ENCODE measurements at regions not wholly inside any gene's neighbourhood (a gene's known extent, or its start where the extent isn't known, plus 50 kb on each side); places are given as distances from the start of the nearest gene placed in this dataset.

- intact Hi-C loops (cut with micrococcal nuclease), result no loop called here
- TF ChIP-seq EZH2 (IDR thresholded peaks at IDR 0.05; ENCODE audit: borderline replicate concordance, insufficient read depth, low read depth, low read length, poor library complexity, severe bottlenecking) (no peak), CTCF (IDR thresholded peaks at IDR 0.05) (no peak)
- no peak overlapping the region for H3K4me3 Mint-ChIP-seq
Measured at GRCh38 chr2:15034860-15035259, 402.3 kb downstream of the LRATD1 start.

GRCh38 chr2:15038366-15039364 lies 406.1 kb downstream of the LRATD1 start:
- Histone ChIP-seq H3K27ac (ENCODE audit: low read length in 2 of 2) (no peak overlapping the region), H3K9ac (ENCODE audit: low read length) (no peak overlapping the region), H3K4me3 (ENCODE audit: control extremely low read depth in 1 of 5, extremely low read depth in 1 of 5, insufficient read depth in 1 of 5, low read depth in 2 of 5, low read length in 4 of 5) (no peak overlapping the region), H3K4me2 (replicated peaks; ENCODE audit: low read depth, low read length, poor library complexity, severe bottlenecking) (no peak overlapping the region), H2AFZ (ENCODE audit: insufficient read depth, low read depth, low read length, poor library complexity, severe bottlenecking) (no peak overlapping the region), H4K20me1 (ENCODE audit: control insufficient read depth, insufficient read depth, low read length, poor library complexity, severe bottlenecking) (no peaks in the 10 kb centered on the region), H3K9me3 (ENCODE audit: control extremely low read depth in 1 of 3, control insufficient read depth in 2 of 3, insufficient read depth in 1 of 3, low read length in 2 of 3) (peaks cover 0 to 4% (median 0%) of the 10 kb centered on the region in 3 donors), H3K4me1 (ENCODE audit: control insufficient read depth in 2 of 2, insufficient read depth in 2 of 2, low read length in 2 of 2) (no peaks in the 10 kb centered on the region), H3K27me3 (replicated peaks in 1 of 4; ENCODE audit: control extremely low read depth in 1 of 4, control insufficient read depth in 3 of 4, insufficient read depth in 4 of 4, low read length in 3 of 4) (no peaks in the 10 kb centered on the region), H3K79me2 (ENCODE audit: control insufficient read depth, insufficient read depth, low read length) (no peaks in the 10 kb centered on the region), H3K36me3 (replicated peaks in 1 of 2; ENCODE audit: control extremely low read depth in 1 of 2, control insufficient read depth in 1 of 2, extremely low read depth in 1 of 2, insufficient read depth in 2 of 2, low read length in 1 of 2) (no peaks in the 10 kb centered on the region)
- TF ChIP-seq CTCF (IDR thresholded peaks at IDR 0.05) (no peak), EZH2 (IDR thresholded peaks at IDR 0.05; ENCODE audit: borderline replicate concordance, insufficient read depth, low read depth, low read length, poor library complexity, severe bottlenecking) (no peak)
- intact Hi-C loops (cut with micrococcal nuclease), result no loop called here
- ChIA-PET CTCF (no interaction called here), POLR2A (no interaction called here)
- no peak for ATAC-seq (ENCODE audit: low read depth)
- DNase-seq, result no peak
- H3K4me3 Mint-ChIP-seq, result no peak overlapping the region
- 77% methylated on average over 5 of the region's 15 CpGs for WGBS (ENCODE audit: insufficient coverage)
- H3K27ac Mint-ChIP-seq, result no peak overlapping the region
- H3K9me3 Mint-ChIP-seq (ENCODE audit: insufficient read depth), result peaks cover 3% of the 10 kb centered on the region
- no peaks in the 10 kb centered on the region for H3K4me1 Mint-ChIP-seq
- peaks cover 11% of the 10 kb centered on the region for H3K27me3 Mint-ChIP-seq

More at GRCh38 chr2:15034860-15035259, 402.3 kb downstream of the LRATD1 start:
- Mint-ChIP-seq H3K27me3 (peaks cover 10% of the 10 kb centered on the region), H3K27ac (no peak overlapping the region), H3K4me1 (no peaks in the 10 kb centered on the region), H3K9me3 (ENCODE audit: insufficient read depth) (peaks cover 3% of the 10 kb centered on the region)
- Histone ChIP-seq H3K27ac (ENCODE audit: low read length in 2 of 2) (no peak overlapping the region), H2AFZ (ENCODE audit: insufficient read depth, low read depth, low read length, poor library complexity, severe bottlenecking) (no peak overlapping the region), H3K4me3 (ENCODE audit: control extremely low read depth in 1 of 5, extremely low read depth in 1 of 5, insufficient read depth in 1 of 5, low read depth in 2 of 5, low read length in 4 of 5) (no peak overlapping the region), H3K9ac (ENCODE audit: low read length) (no peak overlapping the region), H3K36me3 (replicated peaks in 1 of 2; ENCODE audit: control extremely low read depth in 1 of 2, control insufficient read depth in 1 of 2, extremely low read depth in 1 of 2, insufficient read depth in 2 of 2, low read length in 1 of 2) (no peaks in the 10 kb centered on the region), H3K9me3 (ENCODE audit: control extremely low read depth in 1 of 3, control insufficient read depth in 2 of 3, insufficient read depth in 1 of 3, low read length in 2 of 3) (peaks cover 0 to 4% (median 0%) of the 10 kb centered on the region in 3 donors), H3K79me2 (ENCODE audit: control insufficient read depth, insufficient read depth, low read length) (no peaks in the 10 kb centered on the region), H3K4me1 (ENCODE audit: control insufficient read depth in 2 of 2, insufficient read depth in 2 of 2, low read length in 2 of 2) (no peaks in the 10 kb centered on the region), H3K27me3 (replicated peaks in 1 of 4; ENCODE audit: control extremely low read depth in 1 of 4, control insufficient read depth in 3 of 4, insufficient read depth in 4 of 4, low read length in 3 of 4) (no peaks in the 10 kb centered on the region), H3K4me2 (replicated peaks; ENCODE audit: low read depth, low read length, poor library complexity, severe bottlenecking) (no peak overlapping the region), H4K20me1 (ENCODE audit: control insufficient read depth, insufficient read depth, low read length, poor library complexity, severe bottlenecking) (no peaks in the 10 kb centered on the region)
- ChIA-PET POLR2A (no interaction called here), CTCF (no interaction called here)
- no CpG with 5 or more reads among the region's 2 CpGs for WGBS (ENCODE audit: insufficient coverage)
- DNase-seq (no peak), ATAC-seq (ENCODE audit: low read depth) (no peak)

All from B cell (primary cell).